ENCODE measurements at regions not wholly inside any gene's neighbourhood (a gene's known extent, or its start where the extent isn't known, plus 50 kb on each side); places are given as distances from the start of the nearest gene placed in this dataset.
"Not testable (repeated sequence)": the region's sequence is repeated elsewhere in the genome, so short reads cannot be mapped to it uniquely, and the experiment has no call there.

DNA sequence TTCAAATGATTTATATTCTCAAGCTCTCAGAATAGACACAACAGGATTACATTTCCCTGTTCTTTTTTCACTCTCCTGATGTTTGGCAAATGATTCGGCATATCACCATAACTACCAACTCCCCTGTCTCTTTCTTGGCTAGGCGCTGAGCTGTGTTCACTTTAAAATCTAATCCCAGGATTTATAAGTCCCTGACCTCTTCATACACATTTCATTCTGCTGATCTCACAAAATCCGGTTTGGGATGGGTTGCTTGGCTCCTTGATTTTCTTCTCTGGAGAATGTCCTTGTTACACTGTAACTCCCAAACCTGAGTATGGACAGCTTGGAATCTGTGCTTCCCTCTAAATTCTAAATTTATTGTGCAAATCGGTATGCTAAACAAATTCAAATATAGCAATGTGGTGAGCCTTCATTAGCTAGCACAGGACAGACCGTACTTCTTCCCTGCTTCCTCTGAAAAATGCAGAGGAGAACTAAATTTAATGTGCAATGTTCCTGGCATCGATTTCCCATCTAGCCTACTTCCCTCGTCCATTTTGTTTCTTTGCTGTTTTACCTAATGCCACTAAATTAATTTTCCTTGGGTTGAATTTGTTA is 858.5 kb upstream of the FAT3 start:
- ATAC-seq = no peak
- no peak for DNase-seq
- intact Hi-C loops (cut with DNase I, micrococcal nuclease) = no loop called here

- DNase-seq = no peak
- ATAC-seq = no peak
- intact Hi-C loops (cut with DNase I, micrococcal nuclease) = no loop called here
Measured at GRCh38 chr11:91350931-91351330, 873.7 kb upstream of the FAT3 start.

DNA sequence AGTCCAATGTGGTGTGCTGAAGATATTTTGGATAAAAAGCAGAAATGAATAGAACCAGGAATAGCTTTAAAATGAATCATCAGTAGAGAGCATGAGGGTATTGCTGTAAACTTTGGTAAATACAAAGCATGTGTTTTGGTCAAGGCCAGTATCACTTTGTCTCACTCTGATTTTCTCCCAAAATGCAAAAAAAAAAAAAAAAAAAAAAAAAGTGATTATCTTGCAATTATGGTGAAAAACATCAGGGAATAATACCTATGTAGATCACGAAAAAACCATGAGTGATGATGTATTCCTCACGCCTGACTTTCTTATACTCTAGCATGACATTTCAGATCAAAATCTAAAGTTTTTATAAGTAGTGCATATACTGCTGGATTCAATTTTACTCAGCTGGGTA is 897.9 kb upstream of the FAT3 start:
- DNase-seq (no peak), ATAC-seq (no peak)
- intact Hi-C loops (cut with DNase I, micrococcal nuclease) = no loop called here

DNA sequence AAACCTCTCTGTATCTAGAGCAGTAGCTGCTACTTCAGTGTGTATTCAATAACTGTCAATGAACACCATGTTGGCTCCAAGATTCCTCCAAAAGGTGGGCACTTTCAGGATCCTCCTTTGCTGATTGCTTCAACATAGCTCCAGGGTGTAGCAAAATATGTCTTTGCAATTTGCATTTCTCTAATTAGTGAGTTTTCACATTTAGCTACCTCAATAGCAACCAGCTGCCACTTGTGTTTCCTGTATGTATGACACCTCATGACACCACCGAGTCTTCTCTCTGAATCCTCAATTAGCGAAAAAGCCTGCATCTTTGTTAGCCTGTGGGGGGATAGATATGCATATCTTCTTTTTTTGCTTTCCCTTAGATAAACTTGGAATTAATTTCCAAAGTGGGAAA is 898.3 kb upstream of the FAT3 start:
- intact Hi-C loops (cut with DNase I, micrococcal nuclease) = no loop called here
- DNase-seq (no peak), ATAC-seq (no peak)

DNA sequence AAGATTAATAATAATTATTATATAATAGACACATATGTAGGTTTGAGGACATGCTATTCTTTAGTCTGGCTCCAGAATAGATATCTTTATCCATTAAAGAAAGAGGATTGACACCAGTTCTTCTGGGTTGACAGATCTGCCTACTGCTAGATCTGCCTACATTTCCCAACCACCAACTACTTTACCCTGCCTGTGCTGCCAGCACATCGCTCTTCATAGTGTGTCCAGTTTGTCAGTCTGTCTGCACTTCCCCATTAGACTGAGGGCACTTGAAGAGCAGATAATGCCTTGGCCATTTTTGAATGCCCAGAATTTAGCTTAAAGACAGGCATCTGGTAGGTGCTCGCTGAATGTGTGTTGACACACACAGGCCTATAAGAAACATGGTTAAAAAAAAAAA is 910.1 kb upstream of the FAT3 start:
- DNase-seq = no peak
- no peak for ATAC-seq
- intact Hi-C loops (cut with DNase I, micrococcal nuclease) = no loop called here

GRCh38 chr11:91312541-91312940 is 912.1 kb upstream of the FAT3 start:
- no peak for ATAC-seq
- DNase-seq = no peak
- intact Hi-C loops (cut with DNase I, micrococcal nuclease) = no loop called here

GRCh38 chr11:91310085-91310484 is 914.5 kb upstream of the FAT3 start:
- no peak for DNase-seq
- no peak for ATAC-seq
- intact Hi-C loops (cut with DNase I, micrococcal nuclease) = no loop called here

DNA sequence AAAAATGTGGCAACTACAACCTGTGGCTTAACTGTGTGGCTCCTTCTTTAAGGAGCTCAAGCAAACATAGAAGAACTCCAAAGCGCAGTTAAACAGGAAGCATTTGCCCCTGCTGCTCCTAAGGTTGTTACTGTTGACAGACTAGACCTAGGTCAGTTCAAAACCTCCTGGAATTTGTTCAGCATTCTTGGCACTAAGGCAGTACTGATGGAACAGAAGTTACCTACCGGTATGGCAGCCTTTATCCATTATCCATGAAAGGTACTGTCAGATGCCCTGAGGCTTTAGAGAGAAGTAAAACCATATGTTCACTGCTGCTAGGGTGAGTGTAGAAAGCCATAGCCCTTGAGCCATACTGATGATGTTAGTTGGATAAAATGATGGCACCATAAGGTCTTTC is 916.5 kb upstream of the FAT3 start:
- DNase-seq (no peak), ATAC-seq (no peak)
- intact Hi-C loops (cut with DNase I, micrococcal nuclease) = no loop called here

GRCh38 chr11:91305402-91305801 is 919.2 kb upstream of the FAT3 start:
- DNase-seq (no peak), ATAC-seq (no peak)
- intact Hi-C loops (cut with DNase I, micrococcal nuclease) = no loop called here

- intact Hi-C loops (cut with DNase I, micrococcal nuclease) = no loop called here
- DNase-seq = no peak
- no peak for ATAC-seq
Measured at GRCh38 chr11:91303749-91304148, 920.9 kb upstream of the FAT3 start.

DNA sequence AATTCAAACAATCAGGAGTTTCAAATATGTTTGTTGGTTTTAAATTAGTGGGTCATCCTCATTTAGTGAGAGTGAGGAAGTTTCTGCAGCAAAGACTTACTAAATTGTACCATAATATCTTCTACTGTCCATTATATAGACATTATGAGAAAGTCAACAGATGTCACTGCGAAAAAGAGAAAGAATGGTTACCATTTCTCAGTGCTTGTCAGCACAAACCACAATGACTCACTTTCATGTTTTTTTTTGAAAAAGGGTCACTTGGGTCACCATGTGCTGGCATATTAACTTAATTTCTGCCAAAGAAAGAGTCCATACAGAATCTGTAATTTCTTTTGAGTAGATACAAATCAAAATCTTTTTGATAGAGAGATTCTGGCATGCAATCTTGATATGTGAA is 924.6 kb upstream of the FAT3 start:
- intact Hi-C loops (cut with DNase I, micrococcal nuclease) = no loop called here
- no peak for DNase-seq
- no peak for ATAC-seq

DNA sequence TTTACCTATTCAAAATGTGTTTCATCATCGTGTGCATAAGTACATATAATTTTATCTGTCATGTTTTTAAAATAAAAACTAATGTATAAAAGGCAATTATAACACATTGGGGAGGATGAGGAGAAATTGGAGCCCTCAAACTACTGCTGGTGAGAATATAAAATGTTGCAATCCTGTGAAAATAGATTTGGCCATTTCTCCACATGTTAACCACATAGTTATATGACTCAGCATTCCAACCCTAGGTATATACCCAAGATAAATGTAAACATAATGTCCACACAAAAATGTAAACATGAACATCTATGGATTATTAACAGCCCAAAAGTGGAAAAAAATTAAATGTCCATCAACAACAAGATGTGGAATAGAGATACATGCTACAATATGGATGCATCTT is 928.0 kb upstream of the FAT3 start:
- intact Hi-C loops (cut with DNase I, micrococcal nuclease) = no loop called here
- ATAC-seq (no peak), DNase-seq (no peak)

DNA sequence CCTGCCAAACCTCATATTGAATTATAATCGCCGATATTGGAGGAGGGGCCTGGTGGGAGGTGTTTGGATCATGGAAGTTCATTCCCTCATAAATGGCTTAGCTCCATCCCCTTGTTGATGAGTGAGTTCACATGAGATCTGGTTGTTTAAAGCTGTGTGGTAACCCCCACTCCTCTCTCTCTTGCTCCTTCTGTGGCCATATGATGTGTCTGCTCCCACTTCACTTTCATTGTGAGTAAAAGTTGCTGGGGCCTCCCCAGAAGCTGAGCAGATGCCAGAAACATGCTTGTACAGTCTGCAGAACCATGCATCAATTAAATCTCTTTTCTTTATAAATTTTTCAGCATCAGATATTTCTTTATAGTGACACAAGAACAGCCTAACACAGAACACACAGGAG is 929.0 kb upstream of the FAT3 start:
- no peak for ATAC-seq
- intact Hi-C loops (cut with DNase I, micrococcal nuclease) = no loop called here
- no peak for DNase-seq

- intact Hi-C loops (cut with DNase I, micrococcal nuclease) = no loop called here
- ATAC-seq (no peak), DNase-seq (no peak)
Measured at GRCh38 chr11:91293119-91293518, 931.5 kb upstream of the FAT3 start.

DNA sequence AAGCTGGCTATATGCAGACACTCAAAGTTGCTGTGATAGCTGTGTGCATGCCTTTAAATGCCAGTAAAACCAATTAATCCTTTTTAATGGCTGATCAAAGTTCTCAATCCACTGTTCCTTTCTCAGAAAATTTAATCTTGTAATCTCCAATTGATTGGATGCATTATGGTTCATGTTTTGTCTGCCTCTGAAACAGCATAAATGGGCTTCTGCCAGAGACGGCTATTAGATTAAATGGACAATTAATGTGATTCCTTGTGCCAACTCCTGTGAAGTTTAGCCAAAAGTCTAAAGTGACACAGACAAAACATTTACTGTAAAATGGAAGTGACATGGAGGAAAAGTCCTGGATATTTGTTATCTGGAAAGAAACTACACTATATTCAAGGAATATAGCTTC is 952.5 kb upstream of the FAT3 start:
- DNase-seq (no peak), ATAC-seq (no peak)
- intact Hi-C loops (cut with DNase I, micrococcal nuclease) = no loop called here

DNA sequence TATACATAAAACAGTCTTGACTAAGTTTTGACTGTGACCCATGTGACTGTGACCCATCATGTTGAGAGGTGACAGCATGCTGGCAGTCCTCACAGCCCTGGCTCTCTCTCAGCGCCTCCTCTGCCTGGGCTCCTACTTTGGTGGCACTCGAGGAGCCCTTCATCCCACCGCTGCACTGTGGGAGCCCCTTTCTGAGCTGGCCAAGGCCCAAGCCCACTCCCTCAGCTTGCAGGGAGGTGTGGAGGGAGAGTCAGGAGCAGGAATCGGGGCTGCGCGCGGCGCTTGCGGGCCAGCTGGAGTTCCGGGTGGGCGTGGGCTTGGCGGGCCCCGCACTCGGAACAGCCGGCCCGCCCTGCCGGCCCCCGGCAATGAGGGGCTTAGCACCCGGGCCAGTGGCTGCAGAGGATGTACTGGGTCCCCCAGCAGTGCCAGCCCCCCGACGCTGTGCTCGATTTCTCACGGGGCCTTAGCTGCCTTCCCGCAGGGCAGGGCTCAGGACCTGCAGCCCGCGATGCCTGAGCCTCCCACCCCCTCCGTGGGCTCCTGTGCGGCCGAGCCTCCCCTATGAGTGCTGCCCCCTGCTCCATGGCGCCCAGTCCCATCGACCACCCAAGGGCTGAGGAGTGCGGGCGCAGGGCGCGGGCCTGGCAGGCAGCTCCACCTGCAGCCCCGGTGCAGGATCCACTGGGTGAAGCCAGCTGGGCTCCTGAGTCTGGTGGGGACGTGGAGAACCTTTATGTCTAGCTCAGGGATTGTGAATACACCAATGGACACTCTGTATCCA is 955.9 kb upstream of the FAT3 start:
- DNase-seq; intact Hi-C loops (cut with DNase I, micrococcal nuclease): not testable (repeated sequence)

DNA sequence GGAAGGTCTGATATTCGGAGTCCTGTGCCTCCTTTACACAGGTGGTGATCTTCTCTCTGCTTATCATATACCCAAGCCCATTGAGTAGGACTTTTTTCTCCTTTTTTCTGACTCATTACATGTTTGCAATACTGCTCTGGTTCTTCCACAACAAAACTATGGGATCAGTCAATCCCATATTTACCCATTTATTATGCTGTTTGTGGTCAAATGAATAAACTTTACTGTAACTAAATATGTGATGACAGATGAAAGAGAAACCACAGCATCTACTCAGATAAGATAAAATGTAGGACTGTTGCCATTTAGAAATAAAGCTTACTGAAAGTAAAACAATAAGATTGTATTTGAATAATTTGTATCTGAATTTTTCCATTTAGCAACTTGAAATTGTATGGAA is 958.7 kb upstream of the FAT3 start:
- no peak for DNase-seq
- ATAC-seq = no peak
- intact Hi-C loops (cut with DNase I, micrococcal nuclease) = no loop called here

More for the DNA sequence above, 955.9 kb upstream of the FAT3 start:
- not testable (repeated sequence) for ATAC-seq

DNA sequence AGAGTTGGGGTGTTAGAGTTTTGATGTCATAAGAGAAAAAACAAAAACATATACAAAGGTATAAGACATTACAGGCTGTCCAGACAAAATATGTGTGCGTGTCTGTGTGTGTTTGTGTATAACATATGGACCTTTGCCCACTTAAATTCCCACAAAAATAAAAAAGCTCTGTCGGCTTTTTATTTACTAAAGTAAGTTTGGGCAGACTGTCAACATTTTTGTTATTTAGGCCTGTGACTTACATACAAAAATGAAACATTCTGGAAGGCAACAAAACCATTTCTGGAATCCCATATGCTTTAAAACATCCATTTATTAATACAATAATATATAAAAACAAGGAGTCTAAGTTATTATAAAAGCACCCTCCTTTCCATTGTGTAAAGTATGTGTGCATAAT is 960.1 kb upstream of the FAT3 start:
- intact Hi-C loops (cut with DNase I, micrococcal nuclease) = no loop called here
- DNase-seq (no peak), ATAC-seq (no peak)

DNA sequence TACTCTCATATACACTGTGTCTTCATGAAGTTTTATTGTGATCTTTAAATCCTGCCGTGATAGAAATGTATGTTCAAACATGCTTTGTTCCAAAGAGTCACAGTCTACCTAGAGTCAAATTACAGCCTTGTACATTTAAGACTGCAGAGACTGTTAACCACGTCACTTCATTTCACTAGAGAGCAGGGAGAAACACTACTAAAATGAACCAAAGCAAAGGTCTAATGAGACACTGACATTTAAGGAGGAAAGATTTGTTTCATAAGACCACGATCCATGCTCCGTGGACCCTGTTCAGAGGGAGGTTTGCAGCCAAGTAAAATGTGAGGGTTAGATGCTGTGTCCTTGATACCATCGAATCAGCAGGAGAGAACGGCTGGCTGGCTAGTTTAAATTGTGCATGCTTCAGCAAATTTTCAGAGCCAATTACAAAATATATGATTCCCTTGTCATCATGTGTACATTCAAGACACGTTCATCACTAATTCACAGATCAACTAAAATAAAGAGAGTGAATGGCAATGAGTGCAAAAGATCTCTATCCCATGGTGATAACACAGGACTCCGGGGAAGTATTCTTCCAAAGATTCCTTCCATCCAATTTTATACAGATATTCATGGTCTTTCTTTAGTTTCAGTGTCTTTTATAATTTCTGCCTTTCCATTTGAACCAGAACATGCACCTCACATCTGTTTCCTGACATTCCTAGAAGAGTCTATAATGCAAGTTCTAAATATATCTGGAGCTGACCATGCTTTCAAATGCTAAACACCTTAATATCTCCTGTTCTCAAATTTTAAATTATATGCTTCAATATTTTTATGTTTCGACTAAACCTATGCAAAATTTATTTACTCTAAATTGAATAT is 960.9 kb upstream of the FAT3 start:
- intact Hi-C loops (cut with DNase I, micrococcal nuclease) = no loop called here
- ATAC-seq (no peak), DNase-seq (no peak)

GRCh38 chr11:91261513-91261912 is 963.1 kb upstream of the FAT3 start:
- ATAC-seq (no peak), DNase-seq (no peak)
- intact Hi-C loops (cut with DNase I, micrococcal nuclease) = no loop called here
